Astrocyte (in vitro differentiated cells and primary cell): ENCODE measurements at regions not wholly inside any gene's neighbourhood (a gene's known extent, or its start where the extent isn't known, plus 50 kb on each side); places are given as distances from the start of the nearest gene placed in this dataset.

ENCODE experiments used
- EZH2 ChIP-seq: IDR thresholded peaks from 2 replicates; pipeline ENCODE4 v1.6.1; 2012; ENCODE audit warnings: mild to moderate bottlenecking, low read length, inconsistent platforms; ENCODE audit not compliant: insufficient read depth
- TF ChIP-seq, protein P1 (sequence below): IDR thresholded peaks from 2 replicates; pipeline ENCODE4 v1.5.1; 2011; ENCODE audit warnings: low read depth, mild to moderate bottlenecking, inconsistent platforms, low read length, moderate library complexity; ENCODE audit not compliant: insufficient read depth

DNA sequence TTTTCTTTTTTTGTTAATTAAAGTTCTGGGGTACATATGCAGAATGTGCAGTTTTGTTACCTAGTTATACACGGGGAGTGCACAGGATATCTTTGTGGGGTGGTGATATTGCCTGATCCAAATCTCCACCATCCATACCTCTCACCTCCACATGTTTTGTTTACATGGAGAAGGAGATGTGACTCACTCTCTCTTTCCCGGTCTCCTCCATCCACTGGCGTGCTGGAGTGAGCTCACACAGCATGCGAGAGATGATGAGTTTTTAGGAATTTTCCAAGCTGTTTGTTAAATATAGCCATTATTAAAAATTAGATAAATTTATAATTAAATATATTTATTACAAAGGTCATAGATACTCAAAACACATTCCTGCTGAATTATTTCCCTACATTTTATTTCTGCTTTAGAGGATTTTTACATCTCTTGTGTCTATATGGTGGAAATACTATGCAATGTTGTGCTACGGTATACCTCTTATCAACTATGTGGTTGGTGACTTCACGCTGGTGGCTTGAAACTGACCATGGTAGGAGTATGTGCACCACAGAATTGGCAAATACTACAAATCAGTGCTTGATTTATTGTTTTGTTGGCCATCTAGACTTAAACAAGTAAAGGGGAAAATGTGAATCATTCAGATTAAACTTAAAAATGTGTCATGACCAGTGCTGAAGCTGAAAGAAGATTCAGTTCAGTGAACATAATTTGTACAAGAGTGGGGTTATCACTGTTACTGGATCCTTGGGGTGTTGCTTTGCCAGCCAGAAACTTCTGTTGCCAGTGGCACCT lies 107.9 kb upstream of the FAM180A start:
- TF ChIP-seq, protein P1, sequence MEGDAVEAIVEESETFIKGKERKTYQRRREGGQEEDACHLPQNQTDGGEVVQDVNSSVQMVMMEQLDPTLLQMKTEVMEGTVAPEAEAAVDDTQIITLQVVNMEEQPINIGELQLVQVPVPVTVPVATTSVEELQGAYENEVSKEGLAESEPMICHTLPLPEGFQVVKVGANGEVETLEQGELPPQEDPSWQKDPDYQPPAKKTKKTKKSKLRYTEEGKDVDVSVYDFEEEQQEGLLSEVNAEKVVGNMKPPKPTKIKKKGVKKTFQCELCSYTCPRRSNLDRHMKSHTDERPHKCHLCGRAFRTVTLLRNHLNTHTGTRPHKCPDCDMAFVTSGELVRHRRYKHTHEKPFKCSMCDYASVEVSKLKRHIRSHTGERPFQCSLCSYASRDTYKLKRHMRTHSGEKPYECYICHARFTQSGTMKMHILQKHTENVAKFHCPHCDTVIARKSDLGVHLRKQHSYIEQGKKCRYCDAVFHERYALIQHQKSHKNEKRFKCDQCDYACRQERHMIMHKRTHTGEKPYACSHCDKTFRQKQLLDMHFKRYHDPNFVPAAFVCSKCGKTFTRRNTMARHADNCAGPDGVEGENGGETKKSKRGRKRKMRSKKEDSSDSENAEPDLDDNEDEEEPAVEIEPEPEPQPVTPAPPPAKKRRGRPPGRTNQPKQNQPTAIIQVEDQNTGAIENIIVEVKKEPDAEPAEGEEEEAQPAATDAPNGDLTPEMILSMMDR = no peak
- no peak for TF ChIP-seq EZH2
